BJ (cell line): ENCODE measurements at regions not wholly inside any gene's neighbourhood (a gene's known extent, or its start where the extent isn't known, plus 50 kb on each side); places are given as distances from the start of the nearest gene placed in this dataset.

Experiments used
- CTCF ChIA-PET: fragments of 350-600 bp; formaldehyde crosslinking; extraction: SDS; loops from one replicate; lab custom pipeline; 2021; ENCODE audit warnings: antibody characterized with exemption, inconsistent platforms; lab: Yijun Ruan, JAX
- POLR2A ChIA-PET: fragments of 300-600 bp; sonication (Branson Sonifier 250); formaldehyde crosslinking; extraction: SDS; loops from one replicate; lab custom pipeline; 2021; ENCODE audit warnings: antibody characterized with exemption; lab: Charles Lee
- DNase-seq: peaks from one replicate; pipeline ENCODE4 v3.0.0-alpha.2; 2011; ENCODE audit warnings: low read depth
- H3K27me3 ChIP-seq: 2 replicates; pipeline ENCODE4 v1.6.0; 2011; ENCODE audit warnings: low read length; ENCODE audit not compliant: control insufficient read depth, insufficient read depth
- H3K36me3 ChIP-seq: 2 replicates; pipeline ENCODE4 v1.5.1; 2011; ENCODE audit warnings: low read length; ENCODE audit not compliant: control insufficient read depth, insufficient read depth
- H3K4me3 ChIP-seq: 2 replicates; pipeline ENCODE4 v1.5.1; 2011; ENCODE audit warnings: low read depth, mild to moderate bottlenecking, control low read depth, low read length
- TF ChIP-seq, protein P1 (sequence below): IDR thresholded peaks from 2 replicates; pipeline ENCODE4 v1.5.1; 2011; ENCODE audit warnings: low read depth, mild to moderate bottlenecking, control low read depth, inconsistent platforms, low read length, moderate library complexity; ENCODE audit not compliant: insufficient read depth

DNA sequence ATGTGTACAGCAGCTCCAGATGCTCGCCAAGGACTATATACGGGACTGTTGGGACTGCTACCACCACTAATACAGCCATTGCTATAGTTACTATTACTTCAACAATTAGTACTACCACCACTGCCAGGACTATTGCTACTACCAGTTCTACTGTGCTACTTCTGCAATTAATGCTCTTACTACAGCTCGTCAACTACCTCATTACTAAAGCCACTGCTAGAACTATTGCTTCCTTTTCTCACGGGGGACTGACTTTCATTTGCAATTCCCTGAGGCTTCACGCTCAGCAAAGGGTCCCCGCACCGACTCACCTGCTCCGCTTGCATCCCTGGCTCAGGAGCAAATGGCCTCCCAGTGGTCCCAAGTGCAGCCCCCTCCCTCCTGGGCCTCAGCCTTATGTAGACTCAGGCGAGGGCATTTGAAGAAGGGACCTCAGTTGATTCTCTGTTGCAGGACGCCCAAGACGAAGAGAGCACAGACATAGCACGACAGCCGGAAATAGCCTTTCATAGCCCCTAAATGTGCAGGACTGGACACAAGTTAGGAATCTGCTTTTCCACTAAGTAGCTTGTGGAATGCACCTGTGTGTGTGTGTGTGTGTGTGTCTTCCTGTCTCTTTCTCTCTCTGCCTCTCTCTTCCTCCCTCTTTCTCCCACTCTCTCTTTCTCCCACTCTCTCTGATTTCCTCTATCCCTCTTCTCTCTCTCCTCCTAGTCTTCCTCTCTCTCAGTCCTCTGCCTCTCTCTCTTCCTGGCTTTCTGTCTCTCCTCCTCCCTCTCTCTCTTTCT is 294.8 kb downstream of the ASMT start:
- CTCF ChIA-PET, result no interaction called here
- TF ChIP-seq, protein P1, sequence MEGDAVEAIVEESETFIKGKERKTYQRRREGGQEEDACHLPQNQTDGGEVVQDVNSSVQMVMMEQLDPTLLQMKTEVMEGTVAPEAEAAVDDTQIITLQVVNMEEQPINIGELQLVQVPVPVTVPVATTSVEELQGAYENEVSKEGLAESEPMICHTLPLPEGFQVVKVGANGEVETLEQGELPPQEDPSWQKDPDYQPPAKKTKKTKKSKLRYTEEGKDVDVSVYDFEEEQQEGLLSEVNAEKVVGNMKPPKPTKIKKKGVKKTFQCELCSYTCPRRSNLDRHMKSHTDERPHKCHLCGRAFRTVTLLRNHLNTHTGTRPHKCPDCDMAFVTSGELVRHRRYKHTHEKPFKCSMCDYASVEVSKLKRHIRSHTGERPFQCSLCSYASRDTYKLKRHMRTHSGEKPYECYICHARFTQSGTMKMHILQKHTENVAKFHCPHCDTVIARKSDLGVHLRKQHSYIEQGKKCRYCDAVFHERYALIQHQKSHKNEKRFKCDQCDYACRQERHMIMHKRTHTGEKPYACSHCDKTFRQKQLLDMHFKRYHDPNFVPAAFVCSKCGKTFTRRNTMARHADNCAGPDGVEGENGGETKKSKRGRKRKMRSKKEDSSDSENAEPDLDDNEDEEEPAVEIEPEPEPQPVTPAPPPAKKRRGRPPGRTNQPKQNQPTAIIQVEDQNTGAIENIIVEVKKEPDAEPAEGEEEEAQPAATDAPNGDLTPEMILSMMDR, result no peak
- POLR2A ChIA-PET, result no interaction called here
- no peak for DNase-seq
- no peak overlapping the region for H3K4me3 ChIP-seq
- no peaks in the 10 kb centered on the region for H3K27me3 ChIP-seq
- H3K36me3 ChIP-seq, result no peaks in the 10 kb centered on the region

DNA sequence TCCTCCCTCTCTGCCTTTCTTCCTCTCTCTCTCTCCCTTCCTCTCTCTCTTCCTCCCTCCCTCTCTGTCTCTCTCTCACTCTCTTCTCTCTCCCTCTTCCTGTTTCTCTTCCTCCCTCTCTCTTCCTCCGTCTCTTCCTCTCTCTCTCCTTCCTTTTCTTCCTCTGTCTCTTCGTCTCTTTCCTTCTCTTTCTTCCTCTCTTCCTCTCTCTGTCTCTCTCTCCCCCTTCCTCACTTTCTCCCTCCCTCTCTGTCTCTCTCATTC is 295.3 kb downstream of the ASMT start:
- TF ChIP-seq, protein P1, result no peak
- H3K36me3 ChIP-seq, result no peaks in the 10 kb centered on the region
- ChIA-PET CTCF (no interaction called here), POLR2A (no interaction called here)
- no peak overlapping the region for H3K4me3 ChIP-seq
- H3K27me3 ChIP-seq, result no peaks in the 10 kb centered on the region
- no peak for DNase-seq

DNA sequence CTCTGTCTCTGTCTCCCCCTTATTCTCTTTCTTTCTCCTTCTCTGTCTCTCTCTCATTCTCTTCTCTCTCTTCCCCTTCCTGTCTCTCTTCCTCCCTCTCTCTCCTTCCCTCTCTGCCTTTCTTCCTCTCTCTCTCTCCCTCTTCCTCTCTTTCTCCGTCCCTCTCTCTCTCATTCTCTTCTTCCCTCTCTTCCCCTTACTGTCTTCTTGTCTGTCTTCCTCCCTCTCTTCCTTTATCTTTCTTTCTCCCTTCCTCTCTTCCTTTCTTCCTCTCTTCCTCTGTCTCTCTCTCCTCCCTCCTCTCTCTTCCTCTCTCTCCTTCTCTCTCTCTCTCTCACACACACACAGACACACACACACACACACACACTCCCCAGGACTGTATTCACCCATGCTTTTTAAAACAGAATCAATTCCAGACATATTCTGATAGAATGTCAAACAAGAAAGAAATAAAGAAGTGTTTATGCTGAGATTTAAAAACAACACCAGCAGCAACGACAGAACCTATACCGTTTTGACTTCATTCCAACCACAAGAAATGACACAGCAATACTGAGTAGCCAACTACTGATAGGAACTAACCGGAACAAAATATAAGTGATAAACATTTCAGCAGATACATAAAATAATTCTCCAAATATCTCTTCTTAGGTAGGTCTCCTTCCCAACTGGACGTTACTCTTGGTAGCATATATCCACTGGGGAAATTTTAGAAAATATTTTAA is 296.7 kb downstream of the ASMT start:
- CTCF ChIA-PET, result no interaction called here
- Histone ChIP-seq H3K36me3 (no peaks in the 10 kb centered on the region), H3K4me3 (no peak overlapping the region), H3K27me3 (no peaks in the 10 kb centered on the region)
- no peak for DNase-seq
- POLR2A ChIA-PET, result no interaction called here
- TF ChIP-seq, protein P1, result no peak

DNA sequence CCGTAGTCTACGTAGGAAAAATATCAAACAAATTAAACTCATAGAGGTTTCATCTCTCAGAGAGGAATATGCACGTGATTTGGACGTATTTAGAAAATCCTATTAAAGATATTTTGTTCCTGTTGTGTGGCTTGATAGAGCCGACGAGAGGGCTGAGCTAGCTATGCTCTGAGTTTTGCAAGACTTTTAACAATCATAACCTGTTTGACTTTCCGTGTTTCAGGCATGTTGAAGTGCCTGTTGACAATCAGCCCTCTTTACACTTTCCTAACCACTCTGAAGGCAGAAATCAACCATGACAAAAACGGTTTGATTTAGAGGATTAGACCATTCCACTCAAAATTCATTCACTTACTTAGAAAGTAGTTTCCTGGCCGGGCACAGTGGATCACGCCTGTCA is 297.3 kb downstream of the ASMT start:
- Histone ChIP-seq H3K27me3 (no peaks in the 10 kb centered on the region), H3K36me3 (no peaks in the 10 kb centered on the region), H3K4me3 (no peak overlapping the region)
- ChIA-PET CTCF (no interaction called here), POLR2A (no interaction called here)
- no peak for DNase-seq
- TF ChIP-seq, protein P1, result no peak

DNA sequence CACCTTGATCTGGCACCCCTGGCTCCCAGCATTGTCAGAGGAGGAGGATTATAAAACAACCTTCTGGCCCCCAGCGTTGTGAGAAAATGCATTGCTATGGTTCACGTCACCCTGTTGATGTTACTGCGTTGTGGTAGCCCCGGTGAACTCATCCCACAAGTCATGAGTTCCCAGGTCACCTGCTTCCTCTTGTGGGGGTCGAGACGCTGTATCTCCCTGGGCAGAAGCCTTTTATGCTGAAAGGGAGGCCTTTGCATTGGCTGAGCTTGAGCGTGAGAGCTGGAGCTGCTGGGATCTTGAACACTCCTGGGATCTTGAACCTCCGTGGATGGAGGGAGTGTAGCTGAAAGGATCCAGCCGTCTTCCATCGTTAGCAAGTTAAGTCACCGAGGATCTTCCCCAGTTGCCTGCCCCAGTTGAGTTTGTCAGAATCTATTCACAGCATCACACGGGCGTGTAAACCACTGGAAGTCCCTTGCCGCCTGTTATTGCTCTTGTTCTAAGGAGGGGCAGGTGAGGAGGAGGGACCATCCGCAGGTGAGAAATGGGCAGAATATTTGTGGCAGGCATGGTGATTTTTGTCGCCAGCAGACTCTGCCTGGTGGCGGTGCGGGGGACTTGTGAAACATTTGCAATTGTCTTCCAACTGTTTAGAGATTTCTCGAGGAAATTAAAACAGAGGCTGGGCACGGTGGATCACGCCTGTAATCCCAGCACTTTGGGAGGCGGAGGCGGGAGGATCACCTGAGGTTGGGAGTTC is 299.9 kb downstream of the ASMT start:
- DNase-seq, result no peak
- Histone ChIP-seq H3K27me3 (no peaks in the 10 kb centered on the region), H3K36me3 (no peaks in the 10 kb centered on the region), H3K4me3 (no peak overlapping the region)
- TF ChIP-seq, protein P1, result no peak
- POLR2A ChIA-PET, result no interaction called here
- CTCF ChIA-PET, result no interaction called here
